Neural crest cell (in vitro differentiated cells): ENCODE measurements at regions not wholly inside any gene's neighbourhood (a gene's known extent, or its start where the extent isn't known, plus 50 kb on each side); places are given as distances from the start of the nearest gene placed in this dataset.
"Not testable (repeated sequence)": the region's sequence is repeated elsewhere in the genome, so short reads cannot be mapped to it uniquely, and the experiment has no call there.

Experiments used
- DNase-seq: peaks from one replicate; pipeline ENCODE4 v3.0.0; 2021; ENCODE audit warnings: low read depth, mixed read lengths, low spot score
- H3K27ac Mint-ChIP-seq: one replicate; pipeline ENCODE4 v1.8.0; 2021; ENCODE audit warnings: mild to moderate bottlenecking, mixed read lengths; ENCODE audit not compliant: unreplicated experiment
- H3K27me3 Mint-ChIP-seq: 2 replicates; pipeline ENCODE4 v1.8.0; 2021; ENCODE audit warnings: low read depth, mild to moderate bottlenecking, mixed read lengths
- H3K36me3 Mint-ChIP-seq: 2 replicates; pipeline ENCODE4 v1.8.0; 2021; ENCODE audit warnings: low read depth, mild to moderate bottlenecking, mixed read lengths
- H3K4me1 Mint-ChIP-seq: 2 replicates; pipeline ENCODE4 v1.8.0; 2021; ENCODE audit warnings: mixed read lengths
- H3K4me3 Mint-ChIP-seq: one replicate; pipeline ENCODE4 v1.8.0; 2021; ENCODE audit warnings: mild to moderate bottlenecking, mixed read lengths
- H3K9me3 Mint-ChIP-seq: 2 replicates; pipeline ENCODE4 v1.8.0; 2021; ENCODE audit warnings: mixed read lengths
- CTCF ChIP-seq: fragments of 200-600 bp; sonication (generic); conservative IDR thresholded peaks from 2 replicates; pipeline ENCODE4 v1.5.0; 2021; ENCODE audit warnings: antibody characterized with exemption, mild to moderate bottlenecking

- Mint-ChIP-seq H3K9me3 (no peaks in the 10 kb centered on the region), H3K4me1 (no peaks in the 10 kb centered on the region), H3K4me3 (no peak overlapping the region), H3K27me3 (no peaks in the 10 kb centered on the region), H3K36me3 (no peaks in the 10 kb centered on the region), H3K27ac (no peak overlapping the region)
- DNase-seq: no peak
- no peak for TF ChIP-seq CTCF
Measured at GRCh38 chr13:76663592-76664335, 222.4 kb downstream of the KCTD12 start.

DNA sequence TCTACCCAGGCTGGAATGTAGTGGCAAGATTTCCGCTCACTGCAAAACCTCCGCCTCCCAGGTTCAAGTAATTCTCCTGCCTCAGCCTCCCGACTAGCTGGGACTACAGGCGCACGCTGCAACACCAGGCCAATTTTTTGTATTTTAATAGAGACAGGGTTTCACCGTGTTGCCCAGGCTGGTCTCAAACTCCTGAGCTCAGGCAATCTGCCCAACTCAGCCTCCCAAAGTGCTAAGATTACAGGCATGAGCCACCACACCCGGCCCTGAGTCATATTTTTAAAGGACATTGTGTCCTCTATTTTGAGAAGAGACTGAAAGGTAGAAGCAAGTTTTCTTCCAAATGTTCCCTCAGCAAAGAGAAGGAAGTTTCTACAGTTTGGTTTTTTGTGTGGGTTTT lies 227.1 kb downstream of the KCTD12 start:
- not testable (repeated sequence) for H3K27ac Mint-ChIP-seq, H3K4me1 Mint-ChIP-seq, H3K36me3 Mint-ChIP-seq, H3K27me3 Mint-ChIP-seq, H3K9me3 Mint-ChIP-seq, DNase-seq, H3K4me3 Mint-ChIP-seq

DNA sequence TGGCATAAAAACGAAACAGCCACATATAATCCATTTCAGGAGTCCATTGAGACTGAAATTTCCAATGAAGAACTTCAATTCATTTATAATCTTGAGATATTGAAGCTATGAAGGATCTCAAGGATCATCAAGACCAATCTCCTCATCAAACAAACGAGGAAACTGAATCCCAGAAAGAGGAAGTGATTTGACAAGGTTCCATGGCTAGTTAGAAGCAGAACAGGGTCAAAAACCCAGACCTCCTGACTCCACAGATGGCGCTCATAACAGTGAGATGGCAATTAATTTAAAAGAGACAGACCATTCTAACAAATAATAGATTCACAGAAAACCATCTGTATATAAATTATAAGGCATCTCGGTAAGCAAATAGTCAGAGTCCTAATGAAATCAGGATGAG lies 229.7 kb downstream of the KCTD12 start:
- H3K4me3 Mint-ChIP-seq: no peak overlapping the region
- no peaks in the 10 kb centered on the region for H3K9me3 Mint-ChIP-seq
- no peak for DNase-seq
- no peaks in the 10 kb centered on the region for H3K4me1 Mint-ChIP-seq
- H3K36me3 Mint-ChIP-seq: peaks cover 3% of the 10 kb centered on the region
- H3K27ac Mint-ChIP-seq: no peak overlapping the region
- no peaks in the 10 kb centered on the region for H3K27me3 Mint-ChIP-seq
- no peak for TF ChIP-seq CTCF

- Mint-ChIP-seq H3K27ac (no peak overlapping the region), H3K27me3 (no peaks in the 10 kb centered on the region), H3K4me1 (no peaks in the 10 kb centered on the region), H3K36me3 (peaks cover 3% of the 10 kb centered on the region), H3K9me3 (no peaks in the 10 kb centered on the region), H3K4me3 (no peak overlapping the region)
- no peak for DNase-seq
- TF ChIP-seq CTCF: no peak
Measured at GRCh38 chr13:76656056-76656455, 230.1 kb downstream of the KCTD12 start.

- peaks cover 3% of the 10 kb centered on the region for H3K36me3 Mint-ChIP-seq
- H3K27me3 Mint-ChIP-seq: no peaks in the 10 kb centered on the region
- TF ChIP-seq CTCF: no peak
- no peak overlapping the region for H3K4me3 Mint-ChIP-seq
- H3K4me1 Mint-ChIP-seq: no peaks in the 10 kb centered on the region
- no peak for DNase-seq
- no peaks in the 10 kb centered on the region for H3K9me3 Mint-ChIP-seq
- no peak overlapping the region for H3K27ac Mint-ChIP-seq
Measured at GRCh38 chr13:76654263-76654662, 231.9 kb downstream of the KCTD12 start.

DNA sequence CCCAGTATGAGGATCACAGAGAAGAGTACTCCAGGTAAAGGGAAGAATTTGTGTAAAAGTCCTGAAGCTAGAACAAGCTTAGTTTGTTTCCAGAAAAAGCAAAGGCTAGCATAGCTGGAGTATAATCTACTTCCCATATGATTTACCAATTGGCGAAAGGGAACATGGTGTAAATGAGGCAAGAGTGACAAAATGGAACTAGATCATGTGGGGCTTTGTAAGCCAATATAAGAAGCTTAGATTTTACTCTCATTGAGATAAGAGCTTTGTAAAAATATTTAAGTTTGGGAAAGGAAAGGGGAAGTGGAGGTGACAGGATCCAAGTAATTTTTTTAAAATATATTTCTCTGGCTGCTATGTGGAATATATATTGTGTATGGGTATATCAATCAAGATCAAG lies 234.9 kb downstream of the KCTD12 start:
- no peak for DNase-seq
- no peaks in the 10 kb centered on the region for H3K36me3 Mint-ChIP-seq
- no peak overlapping the region for H3K4me3 Mint-ChIP-seq
- H3K27me3 Mint-ChIP-seq: no peaks in the 10 kb centered on the region
- no peak for TF ChIP-seq CTCF
- H3K9me3 Mint-ChIP-seq: no peaks in the 10 kb centered on the region
- H3K27ac Mint-ChIP-seq: no peak overlapping the region
- H3K4me1 Mint-ChIP-seq: no peaks in the 10 kb centered on the region
